NCI-H1048 (cell line): ENCODE measurements at regions not wholly inside any gene's neighbourhood (a gene's known extent, or its start where the extent isn't known, plus 50 kb on each side); places are given as distances from the start of the nearest gene placed in this dataset.
"Not testable (repeated sequence)": the region's sequence is repeated elsewhere in the genome, so short reads cannot be mapped to it uniquely, and the experiment has no call there.

Experiments
- DNase-seq: peaks from one replicate; lab custom pipeline; 2025; lab: John Stamatoyannopoulos, UW

DNA sequence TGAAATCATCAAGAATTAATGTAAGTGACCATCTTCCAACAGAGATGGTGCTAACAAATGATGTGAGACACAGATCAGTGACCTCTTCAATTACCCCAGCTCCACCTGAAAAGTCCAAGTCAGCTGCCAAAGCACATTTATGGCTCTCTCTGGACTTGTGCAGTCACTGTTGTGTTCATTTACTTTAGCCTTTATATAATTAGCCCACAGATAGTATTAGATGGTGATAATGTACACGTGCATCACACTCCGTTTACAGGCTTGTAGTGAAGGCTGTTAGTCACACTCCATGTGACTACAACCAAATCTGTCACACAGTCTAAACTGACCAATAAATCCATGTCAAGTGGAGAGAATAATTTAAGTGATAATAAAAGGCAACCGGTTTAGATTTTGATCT lies 331.5 kb upstream of the IL12A start:
- DNase-seq = no peak

DNA sequence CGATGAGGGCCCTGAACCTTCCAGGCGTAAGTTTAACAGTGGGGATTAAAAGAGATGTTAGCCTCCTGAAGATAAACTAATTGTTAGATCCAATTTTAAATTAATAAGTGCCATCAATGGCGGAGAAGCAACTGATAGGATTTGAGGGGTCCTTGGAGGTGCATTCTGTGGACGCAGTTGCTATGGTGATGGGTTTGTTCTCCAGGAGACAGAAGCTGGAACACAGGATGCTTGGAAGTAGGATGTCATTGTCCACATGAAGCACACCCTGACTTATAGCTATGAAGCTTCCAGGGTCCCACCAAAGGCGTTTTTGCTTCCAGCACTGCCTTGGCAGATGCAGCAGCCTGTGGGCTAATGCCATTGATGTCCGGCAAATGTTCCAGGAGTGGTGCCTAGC lies 331.0 kb upstream of the IL12A start:
- no peak for DNase-seq

GRCh38 chr3:159660326-159660725 lies 328.3 kb upstream of the IL12A start:
- no peak for DNase-seq

DNA sequence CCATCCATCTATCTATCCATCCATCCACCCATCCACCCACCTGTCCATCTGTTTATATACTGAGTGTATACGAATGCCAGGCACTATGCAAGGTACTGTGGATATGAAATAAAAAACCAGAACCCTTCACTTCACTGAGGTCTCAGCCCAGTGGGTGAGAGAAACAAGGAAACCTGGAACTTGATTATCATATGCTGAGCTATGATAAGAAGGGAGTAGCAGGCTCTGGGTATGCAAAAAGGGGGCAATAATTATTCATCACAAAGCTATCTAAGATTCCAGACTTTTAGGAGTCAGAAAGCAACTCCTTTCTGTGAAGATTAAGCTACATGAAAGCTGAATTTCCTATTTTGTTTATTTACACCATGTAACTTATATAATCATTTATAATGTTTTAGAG lies 327.7 kb upstream of the IL12A start:
- no peak for DNase-seq

- DNase-seq = no peak
Measured at GRCh38 chr3:159662549-159662948, 326.1 kb upstream of the IL12A start.

GRCh38 chr3:159664006-159664405 lies 324.6 kb upstream of the IL12A start:
- DNase-seq = no peak

GRCh38 chr3:159664653-159665052 lies 324.0 kb upstream of the IL12A start:
- DNase-seq = no peak

DNA sequence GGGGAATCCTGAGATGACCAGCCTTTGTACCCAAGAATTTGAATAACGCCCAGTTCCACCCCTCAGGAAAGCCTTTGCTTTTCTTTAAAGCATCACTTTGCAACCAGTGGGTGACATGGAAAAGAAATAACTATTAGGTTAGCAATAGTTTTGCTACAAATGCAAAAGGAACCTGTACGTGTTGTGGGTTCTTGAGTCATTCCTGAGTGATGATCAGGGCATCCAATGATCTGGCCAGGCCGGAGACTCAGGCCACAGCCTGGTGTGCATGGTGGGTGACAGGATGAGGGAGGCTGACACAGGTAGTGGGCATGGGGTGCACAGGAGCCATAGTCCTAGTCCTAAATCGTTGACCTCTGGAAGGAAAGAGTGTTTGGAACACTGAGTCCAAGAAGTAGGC lies 321.4 kb upstream of the IL12A start:
- DNase-seq = no peak

- DNase-seq = no peak
Measured at GRCh38 chr3:159668461-159668860, 320.2 kb upstream of the IL12A start.

GRCh38 chr3:159668990-159669476 lies 319.6 kb upstream of the IL12A start:
- no peak for DNase-seq

DNA sequence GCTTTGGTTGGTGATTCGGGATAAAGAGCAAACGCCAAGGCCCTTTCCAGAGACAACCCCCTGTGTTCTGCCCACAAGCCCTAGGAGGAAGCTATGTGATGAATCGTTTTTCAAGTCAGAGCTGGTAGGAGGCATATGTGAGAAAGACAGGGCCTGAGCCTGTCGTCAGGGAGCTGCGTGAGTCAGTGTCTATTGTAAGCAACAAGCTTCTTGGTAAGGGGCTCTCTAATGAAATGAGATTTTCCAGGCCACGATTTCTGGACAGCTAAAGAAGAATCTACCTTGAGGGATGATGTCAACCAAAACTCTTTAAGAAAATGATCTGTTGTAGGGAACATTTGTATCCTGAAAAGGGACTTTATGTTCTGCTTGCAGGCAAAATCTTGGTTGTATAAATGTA lies 318.9 kb upstream of the IL12A start:
- no peak for DNase-seq

DNA sequence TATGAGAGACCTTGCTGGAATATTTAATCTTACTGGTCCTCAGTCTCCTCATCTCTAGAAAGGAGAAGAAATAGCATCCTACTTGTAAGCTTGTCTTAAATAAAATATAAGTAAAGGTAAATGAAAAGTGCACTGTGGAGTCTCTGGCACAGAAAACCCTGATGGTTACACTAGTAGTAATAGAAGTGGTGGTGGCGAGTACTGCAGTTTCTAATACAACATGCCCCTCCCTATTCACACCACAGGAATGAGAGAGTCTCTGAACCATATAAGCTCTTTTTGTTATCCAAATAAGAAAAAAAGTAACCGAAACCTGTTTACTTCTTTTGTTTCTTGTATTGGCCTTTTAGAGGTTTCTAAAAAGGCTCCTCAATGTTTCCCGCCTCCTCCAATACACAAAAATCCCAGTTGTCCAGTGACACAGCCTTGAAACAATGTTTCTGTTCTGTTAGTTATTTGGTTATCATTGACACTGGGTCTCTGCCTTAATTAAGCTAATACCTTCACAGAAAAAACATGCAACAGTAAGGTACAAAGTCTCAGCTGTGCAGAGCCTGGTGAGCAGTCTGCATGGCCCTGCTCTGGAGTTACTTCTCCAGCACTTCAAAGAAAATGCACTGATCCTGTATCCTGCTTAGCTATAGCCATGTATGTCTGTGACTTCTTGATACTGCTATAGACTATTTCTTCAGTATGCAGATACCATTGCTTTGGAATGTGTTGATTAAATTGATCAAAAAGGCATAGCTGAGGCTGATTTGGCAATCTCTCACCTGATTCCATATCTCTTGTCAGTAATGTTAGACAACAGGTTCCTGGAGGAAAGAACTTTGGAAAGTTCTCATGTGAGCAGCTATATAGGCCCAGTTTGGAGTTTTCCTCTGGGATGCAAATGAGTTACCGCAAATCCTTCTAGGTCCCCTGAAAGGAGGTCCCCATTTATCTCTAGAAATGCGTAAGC lies 315.6 kb upstream of the IL12A start:
- DNase-seq = no peak

GRCh38 chr3:159674583-159674982 lies 314.1 kb upstream of the IL12A start:
- DNase-seq = no peak

- DNase-seq = no peak
Measured at GRCh38 chr3:159675285-159675684, 313.4 kb upstream of the IL12A start.

GRCh38 chr3:159679900-159680299 lies 308.7 kb upstream of the IL12A start:
- no peak for DNase-seq

DNA sequence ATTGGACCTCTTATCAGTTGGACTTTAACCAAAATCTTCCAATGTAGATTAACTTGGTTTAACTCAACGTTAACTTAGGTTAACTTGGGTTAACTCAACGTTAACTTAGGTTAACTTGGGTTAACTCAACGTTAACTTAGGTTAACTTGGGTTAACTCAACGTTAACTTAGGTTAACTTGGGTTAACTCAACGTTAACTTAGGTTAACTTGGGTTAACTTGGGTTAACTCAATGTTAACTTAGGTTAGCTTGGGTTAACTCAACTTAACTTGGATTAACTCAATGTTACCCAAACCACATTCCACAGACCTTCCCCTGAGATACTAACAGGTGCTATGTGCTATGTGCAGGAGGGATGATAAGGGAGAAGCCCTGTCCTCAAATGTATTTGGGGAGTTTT lies 306.9 kb upstream of the IL12A start:
- DNase-seq = not testable (repeated sequence)

GRCh38 chr3:159685801-159686200 lies 302.8 kb upstream of the IL12A start:
- DNase-seq = no peak

- DNase-seq = no peak
Measured at GRCh38 chr3:159693226-159693625, 295.4 kb upstream of the IL12A start.

DNA sequence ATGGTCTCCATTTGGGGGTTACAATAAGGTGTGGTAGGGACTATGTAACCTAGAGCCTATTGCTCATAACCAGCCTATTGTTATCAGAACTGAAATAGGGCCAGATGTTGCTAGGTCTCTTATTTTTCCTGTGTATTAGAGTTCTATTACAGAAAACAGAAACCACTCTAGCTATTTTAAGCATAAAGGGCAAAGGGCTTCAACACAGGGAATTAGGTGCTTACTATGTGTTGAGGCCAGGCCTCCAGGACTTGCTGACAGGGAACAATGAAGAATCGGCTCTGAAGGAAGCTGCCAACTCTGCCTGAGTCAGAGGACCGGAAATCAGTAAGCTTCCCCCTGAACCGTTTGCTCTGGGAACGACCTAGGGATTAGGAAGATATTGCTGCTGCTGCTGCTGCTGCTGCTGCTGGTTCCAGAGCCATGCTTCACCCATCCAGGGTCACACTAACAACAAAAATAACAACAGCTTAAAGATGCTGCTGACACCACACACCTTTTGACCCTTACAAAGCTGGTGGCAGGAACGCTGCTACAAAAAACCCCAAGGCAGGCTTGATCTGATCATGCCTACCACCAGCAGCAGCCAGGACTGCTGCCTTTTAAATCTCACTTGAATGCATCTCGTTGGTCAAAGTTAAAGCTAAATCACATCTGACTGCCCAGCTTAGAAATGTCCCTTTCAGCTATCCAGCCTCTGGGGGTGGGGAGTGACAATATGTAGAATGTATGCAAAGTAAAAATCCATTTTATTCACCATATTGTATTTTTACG lies 276.9 kb upstream of the IL12A start:
- no peak for DNase-seq

DNA sequence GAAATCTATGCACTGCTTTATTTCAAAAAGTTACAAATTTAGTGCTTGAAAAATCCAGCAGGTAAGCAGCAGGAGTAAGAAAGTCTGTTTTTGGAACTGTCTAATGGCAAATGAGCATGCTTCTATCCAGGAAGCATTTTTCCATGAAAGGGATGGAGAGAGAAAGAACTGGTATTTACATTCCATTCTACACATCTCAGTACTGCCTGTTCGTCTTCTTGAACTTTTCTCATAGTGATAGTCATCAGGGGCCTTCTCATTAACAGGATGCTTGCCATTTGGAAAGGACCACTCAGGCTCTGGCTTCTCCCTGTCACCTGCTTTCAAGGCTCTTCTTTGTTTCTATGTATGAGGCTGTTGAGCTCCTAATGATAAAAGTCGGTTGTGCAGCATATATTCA lies 267.3 kb upstream of the IL12A start:
- no peak for DNase-seq

- no peak for DNase-seq
Measured at GRCh38 chr3:159723295-159723694, 265.3 kb upstream of the IL12A start.

DNA sequence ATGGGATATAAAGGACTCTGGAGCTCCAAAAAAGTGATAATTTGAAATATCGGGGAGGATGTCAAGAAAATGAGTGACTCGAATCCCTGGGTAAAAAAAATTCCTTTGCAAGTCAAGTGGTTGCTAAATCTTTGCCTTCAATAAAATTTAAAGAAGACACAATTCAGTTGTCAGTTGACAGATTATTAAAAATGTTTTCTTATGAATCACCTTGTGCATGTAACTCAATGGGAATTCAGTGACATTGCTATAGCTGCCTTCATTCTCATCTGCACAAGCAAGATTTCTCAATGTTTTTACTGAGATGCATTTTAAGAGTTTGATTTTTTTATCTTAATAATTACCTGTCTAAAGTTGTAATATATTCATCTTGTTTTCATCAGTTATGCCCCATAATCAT lies 264.0 kb upstream of the IL12A start:
- DNase-seq = no peak
